Embryonic facial prominence (tissue), 1 donor: ENCODE measurements at regions not wholly inside any gene's neighbourhood (a gene's known extent, or its start where the extent isn't known, plus 50 kb on each side); places are given as distances from the start of the nearest gene placed in this dataset.

Experiments used
- DNase-seq: peaks from one replicate; pipeline ENCODE4 v3.0.0-alpha.2; 2016; ENCODE audit errors: extremely low spot score

GRCh38 chr4:27490766-27491165 is 630.1 kb downstream of the STIM2 start:
- no peak for DNase-seq

GRCh38 chr4:27506401-27506800 is 645.8 kb downstream of the STIM2 start:
- DNase-seq = no peak

GRCh38 chr4:27514711-27515110 is 654.1 kb downstream of the STIM2 start:
- no peak for DNase-seq

- no peak for DNase-seq
Observed at GRCh38 chr4:27515140-27515539, 654.5 kb downstream of the STIM2 start.

GRCh38 chr4:27518876-27519275 is 658.2 kb downstream of the STIM2 start:
- DNase-seq = no peak

- DNase-seq = no peak
Observed at GRCh38 chr4:27524224-27524623, 663.6 kb downstream of the STIM2 start.

GRCh38 chr4:27534488-27534887 is 673.8 kb downstream of the STIM2 start:
- no peak for DNase-seq

- no peak for DNase-seq
Observed at GRCh38 chr4:27568236-27568951, 707.8 kb downstream of the STIM2 start.

GRCh38 chr4:27568952-27569319 is 708.3 kb downstream of the STIM2 start:
- no peak for DNase-seq

GRCh38 chr4:27574743-27575142 is 714.1 kb downstream of the STIM2 start:
- DNase-seq = no peak

- no peak for DNase-seq
Observed at GRCh38 chr4:27577951-27578350, 717.3 kb downstream of the STIM2 start.

- no peak for DNase-seq
Observed at GRCh38 chr4:27592738-27593137, 732.1 kb downstream of the STIM2 start.

GRCh38 chr4:27594922-27595321 is 734.3 kb downstream of the STIM2 start:
- DNase-seq = no peak

- no peak for DNase-seq
Observed at GRCh38 chr4:27595571-27596360, 735.1 kb downstream of the STIM2 start.

GRCh38 chr4:27602172-27602571 is 741.5 kb downstream of the STIM2 start:
- DNase-seq = no peak

GRCh38 chr4:27604692-27605091 is 744.1 kb downstream of the STIM2 start:
- no peak for DNase-seq

- DNase-seq = no peak
Observed at GRCh38 chr4:27616166-27616565, 755.5 kb downstream of the STIM2 start.

- no peak for DNase-seq
Observed at GRCh38 chr4:27619435-27619834, 758.8 kb downstream of the STIM2 start.

- DNase-seq = no peak
Observed at GRCh38 chr4:27620886-27621285, 760.2 kb downstream of the STIM2 start.

- DNase-seq = no peak
Observed at GRCh38 chr4:27624749-27625148, 764.1 kb downstream of the STIM2 start.

- no peak for DNase-seq
Observed at GRCh38 chr4:27628609-27629008, 768.0 kb downstream of the STIM2 start.

GRCh38 chr4:27629532-27630225 is 769.0 kb downstream of the STIM2 start:
- DNase-seq = no peak
